HFFc6 (cell line): ENCODE measurements at regions not wholly inside any gene's neighbourhood (a gene's known extent, or its start where the extent isn't known, plus 50 kb on each side); places are given as distances from the start of the nearest gene placed in this dataset.

ENCODE experiments used
- DNase-seq: peaks from one replicate; pipeline ENCODE4 v3.0.0-alpha.2; 2018
- H3K27ac Mint-ChIP-seq: 2 replicates; pipeline ENCODE4 v1.8.0; 2020; ENCODE audit warnings: mild to moderate bottlenecking, mixed read lengths
- H3K27me3 Mint-ChIP-seq: 2 replicates; pipeline ENCODE4 v1.8.0; 2021; ENCODE audit warnings: mild to moderate bottlenecking, moderate library complexity, mixed read lengths; ENCODE audit not compliant: insufficient read depth
- H3K36me3 Mint-ChIP-seq: 2 replicates; pipeline ENCODE4 v1.8.0; 2021; ENCODE audit warnings: low read depth, mixed read lengths
- H3K4me1 Mint-ChIP-seq: 2 replicates; pipeline ENCODE4 v1.8.0; 2020; ENCODE audit warnings: low read depth, mixed read lengths
- H3K4me3 Mint-ChIP-seq: 2 replicates; pipeline ENCODE4 v1.8.0; 2020; ENCODE audit warnings: mild to moderate bottlenecking, moderate library complexity, mixed read lengths
- H3K9me3 Mint-ChIP-seq: 2 replicates; pipeline ENCODE4 v1.8.0; 2020; ENCODE audit warnings: mild to moderate bottlenecking, mixed read lengths
- CTCF ChIP-seq: fragments of 200-600 bp; sonication (generic); IDR thresholded peaks from 2 replicates; pipeline ENCODE4 v1.5.0; 2021; ENCODE audit warnings: antibody characterized with exemption, mild to moderate bottlenecking

GRCh38 chr4:82235346-82235745 is 138.4 kb downstream of the HNRNPD start:
- Mint-ChIP-seq H3K27me3 (no peaks in the 10 kb centered on the region), H3K4me1 (no peaks in the 10 kb centered on the region), H3K9me3 (no peaks in the 10 kb centered on the region), H3K4me3 (no peak overlapping the region), H3K36me3 (no peaks in the 10 kb centered on the region), H3K27ac (no peak overlapping the region)
- no peak for DNase-seq
- TF ChIP-seq CTCF, result no peak

- no peak for TF ChIP-seq CTCF
- Mint-ChIP-seq H3K27ac (no peak overlapping the region), H3K9me3 (no peaks in the 10 kb centered on the region), H3K36me3 (no peaks in the 10 kb centered on the region), H3K4me1 (no peaks in the 10 kb centered on the region), H3K4me3 (no peak overlapping the region), H3K27me3 (0 out of 2 replicates have a peak, but pooled peaks cover 2% of the 10 kb centered on the region)
- DNase-seq, result no peak
Observed at GRCh38 chr4:82232891-82233290, 140.9 kb downstream of the HNRNPD start.

- no peak for TF ChIP-seq CTCF
- 0 out of 2 replicates have a peak, but pooled peaks cover 2% of the 10 kb centered on the region for H3K27me3 Mint-ChIP-seq
- H3K4me3 Mint-ChIP-seq, result no peak overlapping the region
- H3K27ac Mint-ChIP-seq, result no peak overlapping the region
- H3K36me3 Mint-ChIP-seq, result no peaks in the 10 kb centered on the region
- H3K9me3 Mint-ChIP-seq, result no peaks in the 10 kb centered on the region
- DNase-seq, result no peak
- H3K4me1 Mint-ChIP-seq, result no peaks in the 10 kb centered on the region
Observed at GRCh38 chr4:82231806-82232205, 142.0 kb downstream of the HNRNPD start.

- no peak overlapping the region for H3K4me3 Mint-ChIP-seq
Observed at GRCh38 chr4:82230306-82230705, 143.5 kb downstream of the HNRNPD start.

GRCh38 chr4:82225030-82225429 is 148.8 kb downstream of the HNRNPD start:
- Mint-ChIP-seq H3K4me1 (no peaks in the 10 kb centered on the region), H3K36me3 (no peaks in the 10 kb centered on the region), H3K9me3 (no peaks in the 10 kb centered on the region), H3K27me3 (peaks cover 2% of the 10 kb centered on the region; the same call in 1 of the 2 replicates), H3K27ac (no peak overlapping the region), H3K4me3 (no peak overlapping the region)
- no peak for TF ChIP-seq CTCF
- no peak for DNase-seq

More at GRCh38 chr4:82230306-82230705, 143.5 kb downstream of the HNRNPD start:
- DNase-seq, result no peak
- H3K4me1 Mint-ChIP-seq, result no peaks in the 10 kb centered on the region
- no peaks in the 10 kb centered on the region for H3K36me3 Mint-ChIP-seq
- no peak overlapping the region for H3K27ac Mint-ChIP-seq
- no peaks in the 10 kb centered on the region for H3K9me3 Mint-ChIP-seq
- TF ChIP-seq CTCF, result no peak
- H3K27me3 Mint-ChIP-seq, result peaks cover 2% of the 10 kb centered on the region; the same call in 1 of the 2 replicates

GRCh38 chr4:82223715-82224114 is 150.1 kb downstream of the HNRNPD start:
- Mint-ChIP-seq H3K4me3 (no peak overlapping the region), H3K27me3 (no peaks in the 10 kb centered on the region; the same call in 1 of the 2 replicates), H3K9me3 (no peaks in the 10 kb centered on the region), H3K4me1 (no peaks in the 10 kb centered on the region), H3K36me3 (no peaks in the 10 kb centered on the region), H3K27ac (no peak overlapping the region)
- no peak for TF ChIP-seq CTCF
- no peak for DNase-seq
